Adrenal gland (tissue), 5 donors: ENCODE measurements at regions not wholly inside any gene's neighbourhood (a gene's known extent, or its start where the extent isn't known, plus 50 kb on each side); places are given as distances from the start of the nearest gene placed in this dataset.

Experiments used
- POLR2A ChIP-seq, 2 donors: fragments of 450-650 bp; IDR thresholded peaks; one replicate each; pipeline ENCODE4 v1.6.1; 2017; ENCODE audit warnings: antibody characterized with exemption in 2 of 2, mild to moderate bottlenecking in 2 of 2, moderate library complexity in 1 of 2
- TF ChIP-seq, protein P1 (sequence below), 6 experiments: fragments of 450-650 bp in 4 of 6; fragments of 200-600 bp in 2 of 6; sonication (generic) in 1 of 6; IDR thresholded peaks; 1 replicate in 5 of 6; 2 replicates in 1 of 6; pipeline versions ENCODE4 v1.5.1 to v1.8.0; 2016 to 2021; ENCODE audit warnings: antibody characterized with exemption in 6 of 6, mild to moderate bottlenecking in 2 of 6, moderate library complexity in 1 of 6
- donor health status: DM: no; HTN: no; CAD: no.

DNA sequence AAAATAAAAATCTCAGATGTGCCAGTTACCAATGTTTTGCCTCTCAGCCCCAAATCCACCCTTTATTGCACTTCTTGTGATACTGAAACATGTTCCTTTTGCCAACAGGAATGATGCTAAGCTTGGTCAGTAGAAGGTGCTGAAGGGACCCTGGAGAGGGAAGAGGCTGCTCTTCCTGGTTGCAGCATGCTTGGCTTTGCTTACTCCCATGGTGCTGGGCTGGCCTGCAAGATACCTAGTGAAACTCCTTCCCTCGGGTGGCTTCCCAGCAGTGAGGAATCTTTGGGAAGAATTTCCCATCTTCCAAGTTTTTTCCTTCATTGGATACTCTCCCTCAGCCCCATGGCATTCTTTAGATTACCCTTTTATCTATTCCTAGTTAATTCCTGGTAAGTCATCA is 151.8 kb upstream of the TGFBR2 start:
- TF ChIP-seq, protein P1, sequence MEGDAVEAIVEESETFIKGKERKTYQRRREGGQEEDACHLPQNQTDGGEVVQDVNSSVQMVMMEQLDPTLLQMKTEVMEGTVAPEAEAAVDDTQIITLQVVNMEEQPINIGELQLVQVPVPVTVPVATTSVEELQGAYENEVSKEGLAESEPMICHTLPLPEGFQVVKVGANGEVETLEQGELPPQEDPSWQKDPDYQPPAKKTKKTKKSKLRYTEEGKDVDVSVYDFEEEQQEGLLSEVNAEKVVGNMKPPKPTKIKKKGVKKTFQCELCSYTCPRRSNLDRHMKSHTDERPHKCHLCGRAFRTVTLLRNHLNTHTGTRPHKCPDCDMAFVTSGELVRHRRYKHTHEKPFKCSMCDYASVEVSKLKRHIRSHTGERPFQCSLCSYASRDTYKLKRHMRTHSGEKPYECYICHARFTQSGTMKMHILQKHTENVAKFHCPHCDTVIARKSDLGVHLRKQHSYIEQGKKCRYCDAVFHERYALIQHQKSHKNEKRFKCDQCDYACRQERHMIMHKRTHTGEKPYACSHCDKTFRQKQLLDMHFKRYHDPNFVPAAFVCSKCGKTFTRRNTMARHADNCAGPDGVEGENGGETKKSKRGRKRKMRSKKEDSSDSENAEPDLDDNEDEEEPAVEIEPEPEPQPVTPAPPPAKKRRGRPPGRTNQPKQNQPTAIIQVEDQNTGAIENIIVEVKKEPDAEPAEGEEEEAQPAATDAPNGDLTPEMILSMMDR (IDR thresholded peaks at IDR 0.05): no peak
- TF ChIP-seq POLR2A (IDR thresholded peaks at IDR 0.05): no peak
